Stimulated activated CD4-positive, alpha-beta T cell treated with anti-CD3 and anti-CD28 coated beads, Interleukin-12 subunit alpha, Interleukin-12 subunit beta, amount 100 ng/mL, for 24 hours (primary cell): ENCODE measurements at regions not wholly inside any gene's neighbourhood (a gene's known extent, or its start where the extent isn't known, plus 50 kb on each side); places are given as distances from the start of the nearest gene placed in this dataset.

Experiments
- DNase-seq, 2 experiments: peaks; one replicate each; pipeline ENCODE4 v3.0.0-alpha.2; 2020; ENCODE audit warnings: low read depth in 2 of 2

DNA sequence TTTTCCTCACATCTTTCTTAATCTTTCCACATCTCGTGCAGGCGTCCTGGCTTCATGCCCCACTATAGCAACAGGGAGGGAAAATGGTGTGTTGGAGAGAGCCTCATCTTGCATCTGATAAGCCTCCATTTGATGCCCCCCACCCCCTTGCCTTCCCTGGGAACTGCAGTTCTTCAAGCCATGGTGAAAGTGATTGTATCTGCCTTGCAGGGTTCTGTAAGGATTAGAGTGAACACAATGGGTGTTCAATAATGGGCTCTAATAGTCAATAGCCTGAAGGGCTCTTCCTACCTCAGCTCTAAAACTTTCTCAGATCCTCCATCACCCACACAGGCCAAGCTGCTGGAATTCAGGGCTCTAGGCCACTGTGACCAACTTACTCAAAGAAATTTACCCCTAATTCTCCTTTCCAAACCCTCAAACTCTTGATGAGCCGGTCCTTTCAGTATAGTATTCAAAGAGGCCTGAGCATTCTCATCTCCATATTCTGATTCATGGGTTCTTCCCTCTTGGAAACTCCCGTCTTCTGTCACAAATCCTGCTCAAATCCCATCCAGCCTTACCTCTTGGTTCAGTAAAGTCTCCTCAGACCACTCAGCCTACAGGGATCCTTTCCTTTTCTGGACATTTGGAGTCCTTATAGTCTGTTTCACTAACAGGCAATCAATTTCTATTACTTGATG is 128.3 kb upstream of the TRIM2 start:
- DNase-seq: no peak

DNA sequence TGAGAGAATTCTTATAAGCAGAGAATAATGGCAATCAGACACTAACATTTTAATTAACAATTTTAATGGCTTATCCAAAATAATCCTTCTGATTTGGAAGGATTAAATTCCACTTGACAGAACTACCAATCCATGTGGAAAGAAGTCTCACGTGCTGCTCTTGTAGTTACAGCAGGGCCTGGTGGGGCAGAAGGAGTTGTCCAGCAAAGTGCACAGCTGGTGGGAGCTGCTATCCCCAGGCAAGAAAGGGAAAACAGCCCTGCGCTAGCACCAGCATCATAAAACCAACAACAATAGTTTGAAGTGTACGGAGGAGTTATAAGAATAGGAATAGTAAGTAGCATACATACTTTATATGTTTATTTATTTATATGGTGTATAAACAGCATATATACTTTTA is 127.4 kb upstream of the TRIM2 start:
- DNase-seq: no peak

DNA sequence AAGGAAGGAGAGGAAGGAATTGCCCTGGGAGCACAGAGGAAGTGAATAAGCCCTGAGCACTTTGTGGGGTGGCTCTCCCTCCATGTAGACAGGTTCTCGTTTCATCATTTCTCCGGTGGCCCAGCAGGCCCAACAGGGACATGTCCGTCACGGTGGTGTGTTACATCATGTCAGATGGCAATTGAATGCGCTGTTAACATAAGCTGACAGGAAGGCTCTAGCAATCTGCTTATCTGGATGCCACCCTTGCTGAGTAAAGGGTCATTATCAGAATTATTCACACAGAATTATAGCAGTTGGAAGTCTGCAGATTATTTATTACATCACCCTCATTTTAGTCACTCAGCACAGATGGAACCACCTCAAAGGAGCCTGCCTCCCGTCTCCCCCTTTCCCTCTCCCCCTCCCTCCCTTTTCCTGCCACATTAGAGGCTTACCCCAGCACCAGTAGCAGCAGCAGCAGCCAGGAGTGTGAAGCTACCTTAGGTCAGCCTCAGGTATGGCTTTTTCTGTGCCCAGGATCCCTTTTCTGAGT is 124.3 kb upstream of the TRIM2 start:
- no peak for DNase-seq

DNA sequence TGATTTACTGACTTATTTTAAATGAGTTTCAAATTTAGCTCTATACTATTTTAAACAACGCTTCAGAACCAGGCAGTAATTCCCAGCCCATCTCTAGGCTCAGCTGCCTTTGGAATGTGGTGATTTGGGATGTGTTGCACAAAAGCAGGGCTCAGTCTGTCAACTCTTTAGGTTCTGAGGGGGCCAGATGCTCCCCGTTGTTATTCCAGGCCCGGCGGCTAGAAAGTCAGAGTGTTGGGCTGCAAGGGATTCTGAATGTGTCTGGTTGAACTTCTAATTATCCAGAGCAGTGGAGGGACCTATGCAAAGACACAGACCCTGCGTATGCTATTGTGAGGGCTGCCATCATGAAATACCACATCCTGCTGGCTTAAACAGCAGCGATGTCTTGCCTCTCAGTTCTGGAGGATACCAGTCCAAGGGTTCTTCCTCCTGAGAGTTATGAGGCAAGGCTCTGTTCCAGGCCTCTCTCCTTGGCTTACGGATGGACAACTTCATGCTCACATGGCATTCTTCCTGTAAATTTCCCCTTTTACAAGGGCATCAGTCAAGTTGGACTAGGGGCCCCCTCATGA is 123.2 kb upstream of the TRIM2 start:
- no peak for DNase-seq

DNA sequence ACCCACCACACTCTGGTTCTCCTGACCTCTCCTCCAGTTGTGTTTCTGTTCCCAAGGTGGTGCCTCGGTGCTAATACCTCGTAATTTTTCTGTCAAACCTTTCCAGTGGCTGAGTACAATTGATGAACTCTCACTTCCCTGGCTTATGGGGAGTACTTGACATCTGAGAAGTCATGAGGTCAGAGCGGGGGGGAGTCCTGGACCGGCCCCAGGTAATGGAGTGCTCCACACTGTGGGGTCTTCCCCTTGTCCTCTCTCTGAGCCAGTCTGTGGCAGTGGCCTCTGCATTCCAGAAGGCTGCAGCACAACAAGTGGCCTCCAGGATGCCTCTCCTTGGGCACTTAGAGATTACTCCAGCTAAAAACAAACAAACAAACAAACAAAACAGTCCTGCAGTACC is 122.5 kb upstream of the TRIM2 start:
- DNase-seq: no peak

DNA sequence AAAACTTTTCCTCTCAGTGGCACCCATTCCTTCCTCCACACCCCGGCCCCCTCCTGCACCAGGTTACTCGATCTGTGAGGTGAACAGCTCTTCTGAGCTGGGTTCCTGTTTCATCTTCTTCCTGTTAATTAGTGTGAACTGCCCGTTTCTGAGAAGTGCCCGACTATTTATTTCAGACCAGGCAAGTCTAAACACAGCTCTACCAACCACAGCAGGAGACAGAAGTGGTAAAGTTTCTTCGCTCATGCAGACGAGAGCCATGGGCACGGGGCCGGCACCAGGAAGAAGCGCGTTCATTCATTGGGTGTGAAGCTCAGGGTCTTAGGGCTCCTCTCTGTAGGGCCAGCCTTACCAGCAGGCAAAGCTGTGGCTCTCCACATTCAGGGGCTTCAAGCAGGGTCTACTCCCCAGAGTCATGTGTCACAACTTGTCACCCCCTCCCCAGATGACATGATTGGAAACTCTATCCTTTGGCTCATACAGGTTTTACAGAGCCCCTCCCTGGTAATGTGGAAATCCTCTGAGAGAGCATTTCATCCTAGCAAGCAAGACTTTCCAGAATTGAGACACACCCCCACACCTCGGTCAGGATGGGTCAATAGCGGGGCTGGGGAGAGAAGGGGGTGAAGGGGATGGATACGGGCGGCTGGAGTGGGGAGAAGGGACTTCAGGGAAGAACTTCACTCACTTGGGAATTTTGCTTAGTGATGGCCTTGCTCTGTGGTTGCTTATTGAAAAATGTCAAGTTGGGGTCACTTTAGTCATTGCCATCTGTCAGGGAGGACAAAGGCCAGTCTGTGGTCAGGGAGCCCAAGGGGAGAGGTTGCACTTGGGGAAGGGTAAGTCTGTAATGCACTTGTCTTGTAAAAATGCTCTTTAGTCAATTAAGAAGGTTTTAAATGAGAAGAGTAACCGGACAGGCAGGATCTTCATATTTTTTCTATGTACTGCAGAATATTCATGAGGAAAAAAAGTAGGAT is 121.6 kb upstream of the TRIM2 start:
- no peak for DNase-seq

DNA sequence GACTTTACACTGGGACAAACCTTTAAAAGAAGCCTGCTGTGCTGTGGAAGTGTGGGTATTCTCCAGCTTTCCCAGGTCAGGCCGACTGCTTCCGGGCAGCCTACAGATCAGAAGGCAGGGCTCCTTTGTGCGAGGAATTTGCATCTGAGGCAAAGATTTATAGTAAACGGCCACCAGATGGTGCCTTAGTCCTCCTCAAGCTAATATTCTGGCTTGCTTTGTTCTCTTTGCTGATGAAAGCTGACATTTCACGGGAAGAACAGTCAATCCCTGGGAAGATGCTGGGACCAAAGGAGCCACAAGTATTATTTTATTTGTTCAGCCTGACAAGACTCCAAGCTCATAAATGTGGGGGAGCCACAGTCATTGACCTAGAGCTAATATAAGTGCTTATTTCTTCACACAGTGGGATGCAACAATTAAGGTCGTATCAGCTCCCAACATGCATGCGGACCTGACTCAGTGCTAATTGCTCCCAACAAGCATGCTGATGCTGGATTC is 120.7 kb upstream of the TRIM2 start:
- peak; percentile 9 to 31 for DNase-seq

DNA sequence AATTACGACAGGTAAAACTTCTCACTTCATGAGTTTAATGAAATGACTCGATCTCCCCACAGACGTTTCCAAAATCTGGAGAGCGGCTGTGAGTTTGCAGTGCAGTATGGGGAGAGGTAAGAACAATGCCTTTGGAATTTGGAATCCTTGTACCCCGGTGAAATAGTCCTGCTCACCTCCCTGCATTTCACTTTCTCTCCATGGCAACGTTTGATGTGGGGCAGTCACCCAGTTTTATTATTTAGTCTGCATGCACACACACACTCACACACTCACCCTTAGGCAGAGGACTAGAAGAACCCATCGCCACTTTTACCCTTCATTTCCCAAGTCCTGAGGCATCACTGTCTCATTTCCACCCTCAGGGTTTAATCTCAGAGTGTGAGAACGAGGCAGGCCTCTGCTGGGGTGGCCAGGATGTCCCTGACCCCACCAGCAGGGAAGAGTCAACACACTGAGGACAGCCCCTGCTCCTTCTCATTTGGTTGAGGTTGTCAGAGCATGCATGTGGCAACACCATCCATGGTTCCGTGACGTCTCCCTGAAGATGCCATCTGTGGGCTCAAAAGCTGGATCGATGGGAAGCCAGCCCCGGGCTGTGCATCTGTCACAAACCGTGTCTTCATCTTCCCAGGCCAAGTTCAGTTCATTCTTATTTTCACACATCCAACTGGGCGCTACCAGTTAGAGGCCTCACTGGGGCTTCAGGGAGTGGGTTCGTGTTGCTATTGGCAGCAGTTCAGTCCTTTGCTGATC is 119.8 kb upstream of the TRIM2 start:
- DNase-seq: no peak

DNA sequence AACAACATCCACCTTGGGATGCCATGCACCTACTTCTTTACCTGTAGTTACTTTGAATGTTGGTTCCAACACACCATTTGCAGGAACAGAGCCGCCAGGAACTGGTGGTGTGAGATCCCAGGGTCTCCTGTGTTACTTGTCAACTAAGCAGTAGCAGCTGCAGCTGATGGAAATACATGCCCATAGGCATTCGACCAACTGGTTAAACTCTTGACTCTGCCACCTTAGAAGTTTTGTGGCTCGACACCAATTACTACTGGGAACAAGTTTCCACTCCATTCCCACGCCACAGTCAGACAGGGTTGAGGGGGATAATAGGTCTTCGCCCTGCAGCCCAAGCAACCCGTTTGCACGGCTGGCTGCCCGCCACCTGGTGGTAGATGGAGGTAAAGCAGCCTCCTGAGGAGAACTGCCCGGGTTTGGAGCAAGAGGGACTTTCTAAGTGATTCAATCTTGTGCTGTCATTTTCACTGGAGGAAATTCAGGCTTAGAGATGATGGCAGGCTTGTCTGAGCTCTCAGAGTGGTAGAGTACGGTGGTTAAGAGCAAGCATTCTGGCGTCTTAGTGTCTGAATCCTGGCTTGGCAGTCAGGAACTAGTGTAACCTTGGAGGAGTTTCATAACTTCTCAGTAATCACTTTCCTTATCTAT is 119.1 kb upstream of the TRIM2 start:
- peak; percentile 67 to 85 for DNase-seq

DNA sequence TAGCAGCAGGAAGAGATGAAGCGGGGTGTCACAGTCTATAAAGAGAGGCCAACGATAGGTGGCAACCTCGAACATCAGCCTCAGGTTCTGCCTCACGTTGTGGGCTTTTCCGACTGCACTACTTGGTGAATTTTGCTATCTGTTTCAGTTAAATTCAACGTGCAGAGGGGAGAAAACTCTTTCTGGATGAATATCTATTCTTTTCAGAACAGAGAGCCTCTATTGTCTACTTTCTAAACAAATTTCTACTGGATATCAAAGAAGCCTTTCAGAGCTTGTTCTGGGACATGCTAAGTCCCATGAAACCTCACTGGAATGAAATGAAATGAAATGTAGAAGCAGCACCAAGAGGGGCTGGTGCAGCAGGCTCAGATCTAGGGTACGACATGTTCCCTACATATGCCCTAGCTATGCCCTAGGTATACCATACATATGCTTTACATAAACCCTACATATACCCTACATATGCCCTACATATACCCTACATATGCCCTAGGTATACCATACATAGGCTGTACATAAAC is 116.5 kb upstream of the TRIM2 start:
- no peak for DNase-seq

DNA sequence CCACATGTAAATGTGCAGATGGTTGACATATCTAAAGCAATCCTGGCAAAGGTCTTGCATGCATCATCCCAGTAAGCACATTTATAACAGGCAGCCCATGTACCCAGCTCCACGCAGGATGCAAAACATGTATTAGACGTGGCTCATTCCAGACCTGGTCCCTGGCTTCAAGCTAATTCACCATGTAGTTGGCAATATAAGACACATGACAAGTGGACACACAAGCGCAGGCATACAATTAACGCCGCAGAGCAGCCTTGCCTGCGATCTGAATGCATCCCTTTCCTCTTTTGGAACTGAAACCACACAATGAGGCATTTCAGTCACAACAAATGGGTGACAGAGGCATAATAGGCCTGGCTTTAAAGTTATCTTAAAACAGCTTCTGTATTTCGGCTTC is 114.5 kb upstream of the TRIM2 start:
- DNase-seq: no peak

DNA sequence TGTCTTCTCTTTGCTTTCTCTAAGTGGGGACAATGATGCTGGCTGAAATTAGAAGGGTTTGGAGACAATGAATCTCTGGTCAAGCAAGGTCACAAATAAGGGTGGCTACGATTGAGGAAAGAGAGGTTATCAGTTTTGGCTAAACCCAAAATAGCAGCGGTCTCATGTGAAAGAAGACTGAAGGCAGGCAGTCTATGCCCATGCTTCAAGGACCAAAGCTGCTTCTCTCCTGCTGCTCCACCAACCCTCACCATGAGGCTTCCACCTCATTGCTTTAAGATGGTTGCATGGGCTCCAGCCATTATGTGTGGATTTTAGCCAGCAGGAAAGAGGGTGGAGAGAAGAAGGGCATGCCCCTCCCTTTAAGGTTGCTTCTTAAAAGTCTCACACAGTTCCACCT is 114.1 kb upstream of the TRIM2 start:
- no peak for DNase-seq

DNA sequence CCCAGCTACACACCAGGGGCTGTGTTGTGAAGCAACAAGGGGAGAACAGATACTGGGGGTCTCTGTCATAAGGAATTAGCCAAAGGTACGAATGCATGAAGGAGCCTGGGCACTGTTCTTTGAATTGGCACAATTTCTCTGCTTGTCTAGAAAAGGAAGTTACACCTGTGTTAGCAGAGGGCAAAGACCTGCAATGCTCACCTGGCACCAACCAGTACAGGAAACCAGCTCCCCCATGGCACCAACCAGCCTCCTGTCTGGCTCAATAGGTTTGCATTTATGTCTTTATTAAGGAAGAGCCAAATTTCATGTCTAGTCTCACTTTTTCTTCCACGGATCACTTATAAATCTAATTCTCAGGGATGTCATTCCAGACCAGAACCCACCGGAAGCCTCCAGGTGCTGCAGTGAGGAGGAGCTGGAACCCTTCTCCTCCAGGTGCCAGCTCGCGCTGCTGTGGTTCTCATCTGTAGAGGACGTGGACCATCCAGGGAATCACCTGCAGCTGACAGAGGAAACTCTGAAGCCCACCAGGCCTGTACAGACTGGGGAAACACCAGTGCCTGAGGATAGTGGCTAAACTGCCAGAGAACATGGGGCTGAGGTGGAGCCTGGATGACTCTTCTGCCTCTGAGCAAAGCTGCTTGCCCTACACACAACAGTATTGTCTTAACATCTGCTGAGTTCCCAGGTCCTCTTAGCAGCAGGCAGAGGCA is 113.4 kb upstream of the TRIM2 start:
- no peak for DNase-seq

DNA sequence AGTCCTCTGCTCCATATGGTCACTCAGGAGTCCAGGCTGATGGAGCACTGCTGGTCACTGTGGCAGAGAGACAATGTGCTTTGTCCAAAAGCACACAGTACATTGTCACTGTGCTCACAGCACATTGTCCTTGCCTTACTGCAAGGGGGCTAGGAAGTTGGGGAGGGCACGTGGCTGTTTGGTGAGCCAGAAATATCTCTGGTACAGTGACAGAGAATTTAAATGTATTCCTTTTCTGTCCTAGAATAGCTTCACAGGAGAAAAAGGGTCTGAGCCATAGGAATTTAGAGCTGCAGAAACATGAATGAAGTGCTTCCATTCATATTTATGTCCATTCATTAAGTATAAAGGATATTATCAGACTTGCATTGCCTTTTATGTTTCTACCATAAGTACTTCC is 110.8 kb upstream of the TRIM2 start:
- DNase-seq: no peak

DNA sequence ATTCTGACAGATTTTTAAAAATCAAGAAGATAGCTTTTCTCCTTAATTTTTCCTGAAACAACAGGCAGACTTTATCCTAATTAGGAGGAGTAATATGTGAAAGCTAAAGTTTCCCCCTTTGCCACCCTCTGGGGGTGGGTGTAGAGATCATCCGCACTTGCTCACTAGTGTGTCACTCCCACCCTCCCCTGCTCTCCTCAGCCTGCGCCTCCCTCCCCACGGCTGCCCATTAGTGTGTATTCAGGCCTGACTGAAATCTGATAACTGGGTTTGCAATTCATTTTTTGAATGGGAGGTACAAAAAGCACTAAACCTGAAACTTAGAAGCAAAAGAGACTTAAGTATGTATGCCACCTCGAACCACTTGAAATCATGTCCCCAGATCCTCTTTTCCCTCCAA is 110.4 kb upstream of the TRIM2 start:
- DNase-seq: no peak

DNA sequence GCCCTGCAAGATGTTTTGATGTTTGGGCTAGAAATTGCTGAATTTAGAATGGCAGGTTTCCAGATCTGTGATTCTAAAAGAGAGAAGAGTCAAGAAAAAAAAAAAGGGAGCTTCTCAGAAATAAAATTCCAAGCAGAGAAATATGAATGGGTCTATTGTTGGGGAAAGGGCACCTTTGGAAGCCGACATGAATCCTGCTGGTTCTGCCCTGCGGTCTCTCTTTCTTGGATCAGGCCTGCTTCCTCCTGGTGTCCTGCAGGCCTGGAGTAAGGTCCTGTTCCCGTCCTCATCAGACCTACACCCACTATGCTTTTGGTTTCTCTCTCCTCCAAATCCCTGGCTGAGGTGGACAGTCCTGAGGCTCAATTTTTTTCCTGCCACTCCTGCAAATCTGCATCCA is 109.8 kb upstream of the TRIM2 start:
- no peak for DNase-seq

DNA sequence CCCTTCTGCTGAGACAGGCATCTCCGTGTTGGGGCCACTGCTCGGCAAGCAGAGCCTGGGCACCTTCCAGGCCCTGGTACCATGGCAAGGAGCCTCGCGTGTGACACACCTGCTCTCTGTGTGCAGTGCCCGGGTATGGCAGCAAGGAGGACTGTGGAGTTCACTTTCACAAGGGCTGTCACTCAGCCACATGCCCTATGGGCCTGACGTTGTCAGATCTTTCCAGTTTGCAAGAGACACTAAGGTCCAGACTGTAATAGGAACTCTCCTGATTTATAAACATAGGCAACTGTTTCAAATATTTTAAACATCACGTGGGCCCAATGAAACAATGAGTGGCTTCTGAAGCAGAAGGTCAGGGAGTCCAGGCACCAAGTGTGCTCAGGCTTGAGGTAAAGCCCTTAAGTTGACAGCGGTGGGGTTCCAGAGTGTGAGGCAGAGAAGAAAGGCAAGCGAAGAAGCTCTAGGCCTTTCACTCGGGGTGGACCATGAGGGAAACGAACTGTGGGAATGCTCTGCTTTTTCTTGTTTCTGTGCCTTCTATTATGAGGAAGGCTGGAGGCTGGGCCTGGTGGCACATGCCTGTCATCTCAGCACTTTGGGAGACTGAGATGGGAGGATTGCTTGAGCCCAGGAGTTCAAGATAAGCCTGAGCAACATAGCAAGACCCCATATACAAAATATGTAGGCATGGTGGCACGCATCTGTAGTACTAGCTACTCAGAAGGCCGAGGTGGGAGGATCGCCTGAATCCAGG is 108.6 kb upstream of the TRIM2 start:
- DNase-seq: no peak

DNA sequence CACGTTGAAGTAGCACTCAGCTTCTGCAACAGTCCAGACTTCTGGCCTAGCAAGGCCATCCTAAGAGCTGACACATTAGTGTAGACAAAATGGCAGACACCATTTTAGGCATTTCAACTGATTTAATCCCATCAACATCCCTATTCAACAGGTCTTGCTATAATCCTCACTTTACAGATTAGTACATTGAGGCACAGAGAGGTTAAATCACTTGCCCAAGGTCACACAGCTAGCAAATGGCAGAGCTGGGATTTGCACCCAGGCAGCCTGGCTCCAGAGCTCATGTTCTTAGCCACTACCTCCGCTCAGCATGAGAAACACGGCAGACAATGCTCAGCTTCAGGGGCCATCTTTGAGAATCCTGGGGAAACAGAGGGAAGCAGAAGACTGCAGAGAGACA is 107.9 kb upstream of the TRIM2 start:
- DNase-seq: no peak

DNA sequence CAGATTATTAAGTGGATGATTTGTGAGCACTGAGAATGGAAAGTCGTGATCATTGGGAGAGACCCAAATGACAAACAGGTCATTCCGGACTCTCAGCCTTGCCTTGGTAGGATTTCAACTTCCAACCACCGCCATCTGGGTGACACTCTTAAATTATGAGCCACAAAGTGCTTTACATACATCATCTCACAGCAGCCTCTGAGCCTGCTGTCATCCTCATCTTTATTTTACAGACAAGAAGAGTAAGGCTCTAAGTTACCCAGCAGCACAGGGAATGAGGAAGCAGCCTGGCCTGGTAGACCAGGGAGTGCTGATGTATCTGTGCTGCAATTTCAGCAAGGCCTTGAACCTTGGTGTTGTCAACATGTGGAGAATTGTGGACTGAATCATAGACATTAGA is 105.8 kb upstream of the TRIM2 start:
- DNase-seq: no peak
